NCI-H82 treated with DMSO at 0.1 percent for 48 hours (cell line): ENCODE measurements at regions not wholly inside any gene's neighbourhood (a gene's known extent, or its start where the extent isn't known, plus 50 kb on each side); places are given as distances from the start of the nearest gene placed in this dataset.
"Not testable (repeated sequence)": the region's sequence is repeated elsewhere in the genome, so short reads cannot be mapped to it uniquely, and the experiment has no call there.

Experiments
- DNase-seq: peaks from one replicate; lab custom pipeline; 2025; ENCODE audit not compliant: unreplicated experiment; lab: John Stamatoyannopoulos, UW

DNA sequence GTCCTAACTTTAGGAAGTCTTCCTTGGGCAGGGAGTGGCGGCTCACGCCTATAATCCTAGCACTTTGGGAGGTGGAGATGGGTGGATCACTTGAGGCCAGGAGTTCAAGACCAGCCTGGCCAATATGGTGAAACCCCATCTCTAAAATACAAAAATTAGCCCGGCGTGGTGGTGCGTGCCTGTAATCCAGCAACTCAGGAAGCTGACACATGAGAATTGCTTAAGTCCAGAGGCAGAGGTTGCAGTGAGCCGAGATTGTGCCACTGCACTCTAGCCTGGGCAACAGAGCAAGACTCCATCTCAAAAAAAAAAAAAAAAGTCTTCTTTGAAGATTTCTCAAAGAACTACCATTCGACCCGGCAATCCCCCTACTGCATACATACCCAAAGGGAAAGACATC, 50.0 kb upstream of the GPCPD1 start:
- not testable (repeated sequence) for DNase-seq
